ENCODE measurements at regions not wholly inside any gene's neighbourhood (a gene's known extent, or its start where the extent isn't known, plus 50 kb on each side); places are given as distances from the start of the nearest gene placed in this dataset.

DNA sequence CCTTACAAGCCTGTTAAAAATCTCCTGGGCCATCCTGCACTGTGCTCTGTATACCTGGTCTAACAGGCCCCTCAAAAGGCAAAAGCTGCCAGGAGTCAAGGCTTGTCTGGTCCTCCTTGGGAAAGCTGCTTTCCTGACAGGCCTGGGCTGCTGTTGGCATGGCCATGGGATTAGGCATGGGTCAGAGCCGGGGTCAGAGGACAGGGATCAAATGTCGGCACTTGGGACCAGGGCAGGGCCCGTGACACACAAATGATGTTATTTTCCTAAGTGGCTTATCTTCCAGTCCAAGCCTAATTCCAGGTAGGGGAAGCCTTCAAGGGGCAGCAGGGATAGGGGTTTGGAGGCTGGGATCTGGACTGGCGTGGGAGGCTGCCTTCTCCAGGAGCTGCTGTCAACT, 191.5 kb upstream of the GPR26 start:
- TF ChIP-seq, protein P1, sequence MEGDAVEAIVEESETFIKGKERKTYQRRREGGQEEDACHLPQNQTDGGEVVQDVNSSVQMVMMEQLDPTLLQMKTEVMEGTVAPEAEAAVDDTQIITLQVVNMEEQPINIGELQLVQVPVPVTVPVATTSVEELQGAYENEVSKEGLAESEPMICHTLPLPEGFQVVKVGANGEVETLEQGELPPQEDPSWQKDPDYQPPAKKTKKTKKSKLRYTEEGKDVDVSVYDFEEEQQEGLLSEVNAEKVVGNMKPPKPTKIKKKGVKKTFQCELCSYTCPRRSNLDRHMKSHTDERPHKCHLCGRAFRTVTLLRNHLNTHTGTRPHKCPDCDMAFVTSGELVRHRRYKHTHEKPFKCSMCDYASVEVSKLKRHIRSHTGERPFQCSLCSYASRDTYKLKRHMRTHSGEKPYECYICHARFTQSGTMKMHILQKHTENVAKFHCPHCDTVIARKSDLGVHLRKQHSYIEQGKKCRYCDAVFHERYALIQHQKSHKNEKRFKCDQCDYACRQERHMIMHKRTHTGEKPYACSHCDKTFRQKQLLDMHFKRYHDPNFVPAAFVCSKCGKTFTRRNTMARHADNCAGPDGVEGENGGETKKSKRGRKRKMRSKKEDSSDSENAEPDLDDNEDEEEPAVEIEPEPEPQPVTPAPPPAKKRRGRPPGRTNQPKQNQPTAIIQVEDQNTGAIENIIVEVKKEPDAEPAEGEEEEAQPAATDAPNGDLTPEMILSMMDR (conservative IDR thresholded peaks at IDR 0.05; ENCODE audit: low read depth, low read length) = no peak
- H3K4me3 ChIP-seq (ENCODE audit: low read depth, low read length) = no peak overlapping the region
- DNase-seq (ENCODE audit: low read depth) = no peak

DNA sequence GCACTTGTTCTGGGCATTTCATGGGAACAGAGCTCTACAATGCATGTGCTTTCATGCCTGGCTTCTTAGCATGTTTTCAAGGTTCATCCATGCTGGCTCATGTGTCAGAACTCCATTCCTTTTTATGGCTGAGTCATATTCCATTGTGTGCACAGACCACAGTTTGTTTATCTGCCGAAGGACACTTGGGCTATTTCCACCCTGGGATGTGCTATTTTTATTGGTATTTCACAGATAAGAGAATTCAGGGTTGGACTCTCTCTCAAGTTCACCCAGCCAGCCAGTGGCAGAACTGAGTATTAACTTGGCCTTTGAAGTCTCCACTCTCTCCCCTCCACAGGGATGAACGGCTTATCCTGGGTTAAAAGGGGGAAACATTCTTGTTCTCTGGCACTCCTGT, 190.7 kb upstream of the GPR26 start:
- H3K4me3 ChIP-seq (ENCODE audit: low read depth, low read length) = no peak overlapping the region
- no peak for DNase-seq (ENCODE audit: low read depth)
- TF ChIP-seq, protein P1 (conservative IDR thresholded peaks at IDR 0.05; ENCODE audit: low read depth, low read length) = no peak

DNA sequence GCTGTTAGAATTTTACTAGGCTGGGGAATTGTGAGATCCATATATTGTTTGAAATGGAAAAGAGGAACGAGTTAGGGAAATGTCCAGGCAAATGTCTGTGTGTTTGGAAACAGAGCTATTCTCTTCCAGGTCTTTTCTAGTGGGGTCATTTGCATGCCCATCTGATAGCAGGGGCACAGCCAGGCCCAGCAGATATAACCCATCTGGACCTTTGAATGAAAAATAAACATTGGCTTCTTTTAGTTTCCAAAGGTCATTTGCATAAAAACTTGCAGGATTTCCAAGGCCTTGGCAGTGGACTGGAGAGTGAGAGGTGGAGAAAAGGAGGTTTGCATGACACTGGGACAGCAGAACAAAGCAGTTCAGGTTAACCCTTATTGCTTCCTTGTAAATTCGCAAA, 188.0 kb upstream of the GPR26 start:
- TF ChIP-seq, protein P1 (conservative IDR thresholded peaks at IDR 0.05; ENCODE audit: low read depth, low read length) = no peak
- no peak for DNase-seq (ENCODE audit: low read depth)
- H3K4me3 ChIP-seq (ENCODE audit: low read depth, low read length) = no peak overlapping the region

DNA sequence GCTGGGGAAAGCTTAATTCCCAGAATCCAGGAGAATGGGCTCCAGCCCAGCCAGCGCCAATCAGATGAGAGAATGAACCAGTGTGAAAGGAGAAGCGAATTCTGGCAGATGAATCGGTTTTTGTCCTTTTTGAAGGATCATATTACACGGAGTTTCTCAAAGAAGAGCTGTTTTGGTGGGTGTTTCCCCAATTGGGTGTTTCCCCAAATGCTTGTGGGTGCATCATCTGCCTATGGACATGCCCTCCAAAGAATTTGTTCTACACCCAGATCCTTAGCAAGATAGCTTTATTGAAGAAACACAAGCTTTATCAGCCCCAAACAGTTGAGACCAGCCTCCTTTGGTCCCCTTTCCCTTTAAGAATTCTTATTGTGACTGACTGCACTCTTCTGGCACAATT, 186.5 kb upstream of the GPR26 start:
- TF ChIP-seq, protein P1 (conservative IDR thresholded peaks at IDR 0.05; ENCODE audit: low read depth, low read length) = no peak
- no peak for DNase-seq (ENCODE audit: low read depth)
- no peak overlapping the region for H3K4me3 ChIP-seq (ENCODE audit: low read depth, low read length)

DNA sequence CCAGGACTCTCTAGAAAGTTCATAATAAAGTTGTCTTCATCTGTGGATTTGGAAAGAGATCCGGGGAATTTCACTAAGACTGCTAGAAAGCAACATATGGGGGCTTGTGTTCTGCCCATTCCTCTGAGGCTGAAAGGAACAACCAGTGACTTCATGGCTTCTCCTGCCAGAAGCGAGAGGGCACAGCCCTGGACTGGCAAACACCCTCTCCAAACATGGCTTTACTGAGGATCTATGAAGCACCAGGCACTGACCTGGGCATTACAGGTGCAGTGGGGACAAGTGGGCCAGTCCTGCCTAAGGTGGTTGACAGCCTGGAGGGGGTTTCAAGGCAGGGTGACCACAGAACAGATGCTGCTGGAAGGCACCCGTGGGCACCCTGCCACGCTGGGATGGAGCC, 185.8 kb upstream of the GPR26 start:
- no peak for DNase-seq (ENCODE audit: low read depth)
- H3K4me3 ChIP-seq (ENCODE audit: low read depth, low read length) = no peak overlapping the region
- TF ChIP-seq, protein P1 (conservative IDR thresholded peaks at IDR 0.05; ENCODE audit: low read depth, low read length) = no peak

DNA sequence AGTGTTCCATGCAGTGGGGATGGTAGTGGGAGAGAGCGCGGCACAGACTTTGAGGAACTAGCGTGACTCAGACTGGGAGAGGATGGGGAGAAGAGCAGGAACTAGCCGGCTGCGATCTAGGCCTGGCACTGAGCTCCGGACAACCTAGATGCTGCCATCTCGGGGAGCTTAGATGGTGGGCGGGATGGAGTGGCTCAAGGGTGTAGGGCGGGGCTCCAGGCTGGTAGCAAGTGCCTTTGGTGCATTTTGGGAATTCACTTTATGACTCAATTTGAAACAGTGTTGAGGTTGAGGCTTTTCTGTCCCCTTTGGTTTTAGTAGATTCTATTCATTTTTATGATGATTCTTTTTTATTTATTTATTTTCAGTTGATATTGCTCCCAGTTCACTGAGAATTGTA, 185.3 kb upstream of the GPR26 start:
- no peak for DNase-seq (ENCODE audit: low read depth)
- TF ChIP-seq, protein P1 (conservative IDR thresholded peaks at IDR 0.05; ENCODE audit: low read depth, low read length) = no peak
- no peak overlapping the region for H3K4me3 ChIP-seq (ENCODE audit: low read depth, low read length)

DNA sequence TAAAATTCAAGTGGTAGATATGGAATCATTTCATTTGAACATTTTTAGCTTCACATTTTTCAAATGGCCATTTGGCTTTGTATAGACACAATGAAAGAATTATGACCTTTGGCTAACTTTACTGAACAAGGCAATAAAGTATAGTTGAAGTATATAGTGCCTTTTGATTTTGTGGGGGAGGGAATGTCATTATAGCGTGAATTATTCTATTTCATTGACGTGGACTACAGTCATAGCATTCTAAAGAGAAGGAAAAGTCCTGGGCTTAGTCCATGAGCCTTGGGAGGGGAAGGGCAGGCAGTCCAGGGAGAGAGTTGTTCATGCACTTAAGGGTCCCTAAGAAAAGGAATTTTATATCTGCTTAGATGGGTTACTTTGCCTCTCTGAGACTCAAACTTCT, 181.4 kb upstream of the GPR26 start:
- TF ChIP-seq, protein P1 (conservative IDR thresholded peaks at IDR 0.05; ENCODE audit: low read depth, low read length) = no peak
- no peak for DNase-seq (ENCODE audit: low read depth)
- H3K4me3 ChIP-seq (ENCODE audit: low read depth, low read length) = no peak overlapping the region

Data from epithelial cell of proximal tubule (primary cell).